ELF-1 (cell line): ENCODE measurements at regions not wholly inside any gene's neighbourhood (a gene's known extent, or its start where the extent isn't known, plus 50 kb on each side); places are given as distances from the start of the nearest gene placed in this dataset.

ENCODE experiments used
- DNase-seq: peaks from one replicate; pipeline ENCODE4 v3.0.0-alpha.2; 2016; ENCODE audit warnings: low read depth, low spot score

DNA sequence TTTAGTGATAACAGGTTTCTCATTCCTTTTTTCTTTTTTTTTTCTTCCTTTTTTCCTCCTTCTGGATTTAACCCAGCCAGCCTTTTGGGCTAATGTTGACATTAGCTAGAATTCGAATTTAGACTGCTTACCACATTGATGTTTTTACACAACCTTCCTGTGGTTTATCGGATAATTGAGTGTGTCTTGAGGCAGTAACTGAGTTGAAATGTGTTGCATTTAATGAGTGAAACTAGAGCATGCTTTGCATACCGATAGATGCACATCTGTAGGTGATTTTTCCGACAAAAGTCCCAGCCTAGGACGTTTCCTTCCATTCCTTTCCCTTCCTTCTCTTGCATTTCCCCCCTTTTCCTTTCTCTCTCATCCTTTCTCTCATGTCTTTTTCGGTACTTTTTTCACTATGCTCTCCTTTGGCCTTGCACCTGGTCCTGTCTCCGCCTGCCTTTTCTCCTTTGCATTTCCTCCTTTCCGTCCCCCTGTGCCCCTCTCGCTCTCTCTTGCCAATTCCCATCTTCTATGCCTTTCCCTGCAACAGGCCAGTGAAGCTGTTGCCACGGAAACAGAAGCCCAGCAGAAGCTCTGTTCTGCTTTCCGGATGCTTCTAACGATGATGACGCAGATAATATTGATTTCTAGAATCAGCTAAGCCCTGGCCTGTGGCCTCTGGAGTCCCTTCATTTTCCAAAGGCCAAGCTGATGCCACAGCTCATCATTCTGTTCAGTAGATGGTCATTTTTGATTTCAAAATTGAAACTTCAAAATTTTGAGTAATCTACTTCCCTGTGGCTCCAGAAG lies 76.1 kb downstream of the SLC25A47 start:
- DNase-seq: no peak

DNA sequence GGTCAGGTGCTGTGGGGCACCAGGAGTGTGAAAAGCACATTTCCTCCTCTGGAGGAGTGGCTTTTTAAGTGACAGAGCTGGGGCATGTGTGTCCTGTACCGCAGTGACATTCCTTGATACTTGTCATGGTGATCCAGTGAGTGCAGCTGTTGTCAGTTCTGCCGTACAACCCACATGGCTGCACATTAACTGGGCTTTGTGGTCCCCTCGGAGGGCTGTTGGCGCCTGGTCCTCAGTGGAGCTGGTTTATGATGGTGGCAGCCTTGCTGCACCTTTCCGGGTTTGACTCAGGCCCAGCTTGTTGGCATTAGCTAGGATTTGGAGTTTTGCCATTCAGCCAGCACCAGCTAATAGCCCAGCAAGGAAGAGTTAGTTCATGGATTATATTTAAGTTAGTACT lies 77.0 kb downstream of the SLC25A47 start:
- no peak for DNase-seq

DNA sequence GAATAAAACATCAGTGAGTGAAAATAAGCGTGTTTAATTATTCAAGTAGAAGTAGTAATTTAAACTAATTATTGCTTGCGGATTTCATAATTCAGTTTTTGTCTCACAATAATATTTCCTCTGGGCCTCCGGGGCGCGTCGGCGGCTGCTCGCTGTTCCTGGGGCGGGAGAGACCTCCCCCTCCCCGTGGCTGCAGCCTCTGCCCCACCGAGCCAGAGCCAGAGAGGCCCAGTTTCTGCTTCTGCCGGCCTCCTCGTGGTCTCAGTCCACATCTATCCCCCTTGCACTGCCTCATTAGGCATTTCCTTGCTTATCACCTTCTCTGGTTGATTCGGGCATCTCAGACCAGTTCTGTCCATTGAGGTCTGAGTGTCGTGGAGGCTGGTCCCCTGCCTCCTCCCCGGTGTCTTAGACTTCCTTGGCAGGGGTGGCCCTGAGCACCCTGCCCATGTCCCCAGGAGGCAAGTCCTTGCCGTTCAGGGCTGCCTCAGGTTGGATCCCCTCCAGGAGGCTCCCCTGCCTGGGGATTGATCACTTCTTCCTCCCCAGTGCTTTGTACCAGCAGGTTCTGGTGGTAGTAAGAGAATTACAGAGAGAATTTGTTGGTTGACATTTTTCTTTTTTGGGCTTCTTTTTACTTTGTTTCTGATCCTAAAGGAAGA lies 78.0 kb downstream of the SLC25A47 start:
- no peak for DNase-seq

DNA sequence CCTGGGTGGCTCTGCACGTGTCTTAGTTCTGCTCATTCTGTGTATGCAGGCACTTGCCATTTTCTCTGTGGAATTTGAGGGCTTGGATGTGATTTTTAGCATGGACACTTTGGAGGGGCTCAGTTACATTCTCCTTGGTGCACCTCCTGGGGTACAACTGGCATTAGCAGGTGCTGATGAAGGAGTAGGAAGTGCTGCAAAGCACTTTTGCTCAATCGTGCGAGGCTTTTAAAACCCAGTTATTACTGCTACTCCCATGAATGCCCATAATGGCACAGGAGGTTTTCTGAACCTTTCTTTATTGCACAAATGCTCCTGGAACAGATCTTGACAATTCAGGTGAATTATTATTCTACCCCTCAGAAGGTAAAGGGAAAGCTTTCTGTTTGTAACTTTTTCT lies 78.7 kb downstream of the SLC25A47 start:
- no peak for DNase-seq

DNA sequence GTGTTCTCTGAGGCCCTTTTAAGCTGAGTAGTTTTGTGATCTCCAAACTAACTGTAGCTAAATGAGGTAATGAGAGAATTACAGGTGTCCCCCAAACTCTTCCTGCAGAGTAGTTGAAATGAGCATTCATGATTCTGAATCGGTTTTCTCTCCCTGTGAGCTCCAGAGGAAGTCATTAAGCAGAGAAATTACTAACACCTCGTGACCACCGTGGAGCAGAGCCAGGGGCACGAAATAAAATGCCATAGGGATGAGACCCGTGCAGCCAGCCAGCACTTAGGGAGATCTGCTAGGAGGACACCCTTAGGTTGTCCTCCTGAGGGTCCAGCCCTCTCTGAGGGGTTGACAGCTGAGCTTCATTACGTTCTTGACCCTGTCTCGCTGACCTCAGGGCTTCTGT lies 79.5 kb downstream of the SLC25A47 start:
- no peak for DNase-seq

GRCh38 chr14:100403105-100403504 lies 80.0 kb downstream of the SLC25A47 start:
- no peak for DNase-seq

GRCh38 chr14:100403802-100404365 lies 80.7 kb downstream of the SLC25A47 start:
- DNase-seq: no peak

GRCh38 chr14:100404419-100404818 lies 81.3 kb downstream of the SLC25A47 start:
- DNase-seq: no peak

GRCh38 chr14:100405760-100406455 lies 82.8 kb downstream of the SLC25A47 start:
- no peak for DNase-seq

DNA sequence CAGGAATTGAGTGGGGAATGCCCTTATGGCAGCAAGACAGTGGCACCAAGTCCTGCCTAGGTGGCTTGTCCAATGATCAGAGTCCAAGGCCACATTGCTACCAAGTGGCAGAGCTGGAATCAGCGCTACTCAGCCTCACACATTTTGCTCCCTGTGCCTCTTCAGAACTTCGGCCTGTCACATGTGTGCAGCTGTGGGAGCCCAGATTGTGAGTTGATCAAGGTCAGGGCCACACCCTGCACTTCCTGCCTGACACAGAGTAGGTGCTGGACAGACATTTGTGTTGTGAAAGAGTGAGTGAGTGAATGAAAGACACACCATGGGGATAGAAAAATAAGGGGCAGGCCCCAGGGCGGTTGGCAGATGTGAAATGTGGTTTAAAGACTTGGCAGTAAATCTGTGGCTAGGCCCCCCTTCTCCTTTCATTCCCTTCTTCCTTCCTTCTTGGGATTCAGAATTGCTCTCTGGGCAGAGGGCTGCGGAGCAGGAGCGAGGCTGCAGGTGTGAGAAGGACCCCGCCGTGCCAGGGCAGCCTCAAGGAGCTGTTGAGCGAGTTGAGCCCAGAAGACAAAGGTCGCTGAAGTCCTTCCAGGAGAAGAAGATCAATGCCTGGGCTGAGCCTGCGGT lies 83.5 kb downstream of the SLC25A47 start:
- no peak for DNase-seq

GRCh38 chr14:100407376-100408102 lies 84.4 kb downstream of the SLC25A47 start:
- DNase-seq: no peak

DNA sequence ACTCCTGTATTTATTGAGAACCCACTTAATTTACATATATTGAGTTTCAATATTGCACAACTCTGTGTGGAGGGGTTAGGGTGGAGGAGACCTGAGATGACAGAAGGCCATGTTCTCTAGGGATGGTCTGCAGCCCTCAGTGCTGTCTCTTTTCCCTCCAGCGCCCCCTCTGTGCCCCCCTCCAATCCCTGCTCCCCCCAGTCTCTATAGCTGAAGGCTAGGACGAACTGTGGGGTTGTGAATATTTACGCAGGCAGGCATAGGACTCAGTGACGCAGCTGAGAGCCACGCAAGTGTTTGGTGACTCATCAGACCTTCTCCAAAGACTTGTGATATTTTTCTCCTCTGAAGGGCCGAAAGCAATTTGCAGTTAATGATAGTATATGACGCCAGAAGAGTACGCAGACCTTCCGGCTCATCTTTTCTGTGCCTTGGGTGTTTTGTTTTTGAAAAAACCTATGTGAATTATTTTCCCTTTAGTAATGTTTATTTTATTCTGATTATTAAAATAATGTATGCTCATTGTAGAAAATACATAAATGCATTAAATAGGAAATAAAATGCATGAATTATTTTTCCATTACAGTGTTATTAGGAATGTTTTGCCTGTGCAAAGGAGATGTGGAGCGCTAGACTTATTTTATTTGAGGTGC lies 85.3 kb downstream of the SLC25A47 start:
- no peak for DNase-seq

GRCh38 chr14:100409003-100409360 lies 85.8 kb downstream of the SLC25A47 start:
- DNase-seq: peak; percentile 36

GRCh38 chr14:100409651-100410050 lies 86.5 kb downstream of the SLC25A47 start:
- DNase-seq: no peak

- DNase-seq: peak; percentile 35
These were observed 87.0 kb downstream of the SLC25A47 start for GRCh38 chr14:100410056-100410565.

GRCh38 chr14:100413699-100414098 lies 90.6 kb downstream of the SLC25A47 start:
- no peak for DNase-seq

DNA sequence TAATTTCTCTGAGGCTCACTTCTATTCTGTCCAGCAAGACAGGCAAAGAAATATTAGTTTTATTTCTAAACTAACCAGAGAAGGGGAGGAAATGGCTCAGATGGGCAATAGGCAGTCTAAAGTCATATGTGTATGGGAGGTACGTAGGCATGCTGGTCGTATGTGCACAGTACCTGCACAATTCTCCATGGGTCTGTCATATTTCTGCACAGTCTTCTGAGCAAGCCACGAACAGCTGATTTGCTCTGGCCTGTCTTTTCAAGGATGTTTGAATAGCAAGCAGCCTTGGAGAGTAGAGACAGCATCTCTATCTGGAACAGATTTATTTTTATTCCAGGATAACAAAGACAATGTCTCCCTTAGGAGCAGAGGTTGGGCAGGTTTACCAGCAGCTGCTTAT lies 92.1 kb downstream of the SLC25A47 start:
- DNase-seq: no peak

GRCh38 chr14:100416081-100416680 lies 93.0 kb downstream of the SLC25A47 start:
- no peak for DNase-seq

DNA sequence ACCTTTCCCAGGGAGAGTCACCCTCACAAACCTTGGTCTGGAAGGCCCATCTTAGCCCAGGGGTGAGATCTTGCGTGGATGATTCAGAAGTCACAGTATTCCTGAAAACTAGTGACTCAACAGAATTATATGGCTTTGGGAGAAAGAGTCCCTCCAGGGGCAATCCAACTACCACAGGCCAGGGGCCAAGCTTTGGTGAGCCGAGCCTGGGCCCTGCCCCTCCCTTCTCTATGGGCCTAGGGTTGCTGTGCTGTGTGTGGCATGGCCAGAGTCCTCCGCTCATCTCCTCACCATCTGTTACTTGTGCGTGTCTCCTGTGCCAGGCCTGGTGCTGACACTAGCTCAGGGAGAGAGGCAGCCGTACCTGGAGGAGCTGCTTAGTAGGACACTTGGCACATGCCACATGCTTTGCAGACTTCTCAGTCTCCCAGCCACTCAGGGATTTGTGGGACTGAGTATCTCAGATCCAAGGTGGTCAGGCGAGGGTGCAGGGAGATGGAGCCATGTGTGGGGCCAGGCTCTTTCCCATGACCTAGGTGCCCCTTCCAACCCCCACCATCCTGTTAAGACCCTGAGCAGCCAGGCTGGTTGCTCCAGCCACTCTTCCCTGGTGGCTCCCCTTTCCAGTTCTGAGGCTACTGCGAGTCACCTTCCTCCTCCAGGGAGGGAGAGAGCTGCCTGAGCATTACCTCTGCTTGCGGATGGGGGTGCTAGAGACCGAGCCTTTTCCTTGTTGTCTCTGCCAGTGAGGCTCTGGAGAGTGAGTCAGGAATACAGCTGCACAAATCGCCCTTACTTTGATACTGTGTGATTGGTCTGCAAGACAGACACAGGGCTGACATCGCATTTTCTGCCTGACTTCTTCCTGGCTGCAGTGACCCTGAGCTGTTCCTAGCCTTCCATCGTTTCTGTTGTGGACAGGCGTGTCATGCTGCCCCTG lies 94.1 kb downstream of the SLC25A47 start:
- peak; percentile 88 for DNase-seq
